ENCODE measurements at regions not wholly inside any gene's neighbourhood (a gene's known extent, or its start where the extent isn't known, plus 50 kb on each side); places are given as distances from the start of the nearest gene placed in this dataset.

DNA sequence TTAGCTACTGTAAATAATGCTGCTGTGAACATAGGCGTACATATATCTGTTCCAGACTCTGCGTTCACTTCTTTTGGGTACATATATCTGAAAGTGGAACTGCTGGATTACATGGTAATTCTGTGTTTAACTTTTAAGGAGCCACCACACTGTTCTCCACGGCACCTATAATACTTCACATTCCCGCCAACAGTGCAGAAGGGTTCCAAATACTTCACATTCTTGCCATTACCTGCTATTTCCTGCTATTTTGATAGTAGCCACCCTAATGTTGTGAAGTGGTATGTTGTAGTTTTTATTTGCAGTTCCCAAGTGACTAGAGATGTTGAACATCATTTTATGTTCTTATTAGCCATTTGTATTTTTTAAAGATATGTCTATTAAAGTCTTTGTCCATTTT is 377.4 kb upstream of the SLC10A2 start:
- TF ChIP-seq TAF1 (IDR thresholded peaks at IDR 0.05; ENCODE audit: low read depth) (no peak), TCF12 (IDR thresholded peaks at IDR 0.05; ENCODE audit: low read depth) (no peak)
- TF ChIP-seq, protein P1, sequence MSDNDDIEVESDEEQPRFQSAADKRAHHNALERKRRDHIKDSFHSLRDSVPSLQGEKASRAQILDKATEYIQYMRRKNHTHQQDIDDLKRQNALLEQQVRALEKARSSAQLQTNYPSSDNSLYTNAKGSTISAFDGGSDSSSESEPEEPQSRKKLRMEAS (IDR thresholded peaks at IDR 0.05) = no peak
